GM12878 (cell line): ENCODE measurements at regions not wholly inside any gene's neighbourhood (a gene's known extent, or its start where the extent isn't known, plus 50 kb on each side); places are given as distances from the start of the nearest gene placed in this dataset.

Experiments
- ATAC-seq: fragments of 200-7000 bp; cut with Tn5 transposase; 3 replicates; pipeline ENCODE4 v1.9.1; 2020; ENCODE audit warnings: mild to moderate bottlenecking, moderate library complexity
- BruUV-seq: library from RNA; stranded (reverse); fragments of 400-500 nt; replicated peaks from 2 replicates; lab custom pipeline; 2021; lab: Mats Ljungman, UMichigan
- CTCF ChIA-PET: fragments of 300-600 bp; sonication (Branson Sonifier 250); formaldehyde crosslinking; extraction: SDS; loops from one replicate; lab custom pipeline; 2021; ENCODE audit warnings: inconsistent platforms; lab: Yijun Ruan, JAX
- POLR2A ChIA-PET: fragments of 350-600 bp; formaldehyde crosslinking; extraction: SDS; loops from one replicate; lab custom pipeline; 2021; ENCODE audit warnings: inconsistent platforms; lab: Charles Lee
- RAD21 ChIA-PET: fragments of 300-600 bp; sonication (Branson Sonifier 250); formaldehyde crosslinking; loops from one replicate; lab custom pipeline; 2023; ENCODE audit warnings: antibody characterized with exemption; ENCODE audit not compliant: unreplicated experiment; lab: Charles Lee
- SMC1A ChIA-PET: fragments of 300-600 bp; sonication (Branson Sonifier 250); formaldehyde crosslinking; loops from one replicate; lab custom pipeline; 2023; ENCODE audit not compliant: unreplicated experiment, uncharacterized antibody; lab: Charles Lee
- DNase-seq: peaks from one replicate; pipeline ENCODE4 v3.0.0-alpha.2; 2011; ENCODE audit warnings: low read depth, low spot score
- FAIRE-seq: peaks from 3 replicates; lab custom pipeline; 2011; peaks lifted over from hg19 to GRCh38; lab: Jason Lieb, UNC
- H2AFZ ChIP-seq: 2 replicates; pipeline ENCODE4 v1.6.0; 2011; ENCODE audit warnings: low read depth, low read length, control low read depth; ENCODE audit not compliant: control insufficient read depth
- H3K27ac ChIP-seq: 2 replicates; pipeline ENCODE4 v1.5.1; 2011; ENCODE audit warnings: control low read depth; ENCODE audit not compliant: control insufficient read depth, insufficient read depth
- H3K27me3 ChIP-seq, 2 experiments: replicated peaks in 1 of 2; 2 replicates each; pipeline versions ENCODE4 v1.6.0 to v1.6.1; 2011; ENCODE audit warnings: low read length in 1 of 2; ENCODE audit not compliant: control insufficient read depth in 2 of 2, insufficient read depth in 2 of 2
- H3K36me3 ChIP-seq, 2 experiments: 2 replicates each; pipeline ENCODE4 v1.5.1; 2011; ENCODE audit warnings: low read length in 1 of 2; ENCODE audit not compliant: control insufficient read depth in 2 of 2, insufficient read depth in 2 of 2
- H3K4me1 ChIP-seq: 2 replicates; pipeline ENCODE4 v1.6.1; 2011; ENCODE audit warnings: mild to moderate bottlenecking, low read length, moderate library complexity, mixed read lengths; ENCODE audit not compliant: control insufficient read depth, insufficient read depth
- H3K4me2 ChIP-seq: 2 replicates; pipeline ENCODE4 v1.6.0; 2011; ENCODE audit warnings: control low read depth; ENCODE audit not compliant: control insufficient read depth, insufficient read depth
- H3K4me3 ChIP-seq: fragments of 200-600 bp; sonication (generic); 2 replicates; pipeline ENCODE4 v1.5.1; 2016
- H3K79me2 ChIP-seq: 2 replicates; pipeline ENCODE4 v1.6.0; 2011; ENCODE audit warnings: low read length; ENCODE audit not compliant: control insufficient read depth, insufficient read depth
- H3K9ac ChIP-seq: 2 replicates; pipeline ENCODE4 v1.8.0; 2011; ENCODE audit warnings: low read length, control low read depth, mixed read lengths; ENCODE audit not compliant: control insufficient read depth, insufficient read depth
- H3K9me3 ChIP-seq: replicated peaks from 3 replicates; pipeline ENCODE4 v1.5.1; 2011; ENCODE audit warnings: mild to moderate bottlenecking, low read length; ENCODE audit not compliant: control insufficient read depth, insufficient read depth
- H4K20me1 ChIP-seq: 2 replicates; pipeline ENCODE4 v1.6.0; 2011; ENCODE audit not compliant: control insufficient read depth, insufficient read depth
- CBX3 ChIP-seq: fragments of 200-600 bp; sonication (generic); IDR thresholded peaks from 2 replicates; pipeline ENCODE4 v1.6.1; 2016; ENCODE audit warnings: low read depth, borderline replicate concordance
- EGR1 ChIP-seq, 2 experiments: IDR thresholded peaks; 1 replicate in 1 of 2; 2 replicates in 1 of 2; pipeline ENCODE4 v1.6.1; 2011 to 2012; ENCODE audit warnings: low read depth in 2 of 2, low read length in 2 of 2, borderline replicate concordance in 1 of 2, mild to moderate bottlenecking in 1 of 2, moderate library complexity in 1 of 2
- FOS ChIP-seq: IDR thresholded peaks from 3 replicates; pipeline ENCODE4 v1.6.1; 2011; ENCODE audit warnings: borderline replicate concordance; ENCODE audit not compliant: insufficient read length; ENCODE audit errors: extremely low read depth
- HCFC1 ChIP-seq: fragments of 150-350 bp; IDR thresholded peaks from 2 replicates; pipeline ENCODE4 v1.6.1; 2014; ENCODE audit warnings: low read length
- HDAC6 ChIP-seq: fragments of 200-600 bp; sonication (generic); IDR thresholded peaks from one replicate; pipeline ENCODE4 v1.8.0; 2017; ENCODE audit warnings: antibody characterized with exemption; ENCODE audit not compliant: unreplicated experiment
- MEF2A ChIP-seq: IDR thresholded peaks from 2 replicates; pipeline ENCODE4 v1.6.1; 2011; ENCODE audit warnings: low read depth, mild to moderate bottlenecking, low read length, moderate library complexity; ENCODE audit not compliant: insufficient read depth
- MXI1 ChIP-seq: fragments of 150-350 bp; IDR thresholded peaks from 2 replicates; pipeline ENCODE4 v1.6.1; 2011; ENCODE audit warnings: low read depth, mild to moderate bottlenecking, inconsistent platforms, low read length, improper control_type of control experiment
- RUNX3 ChIP-seq: IDR thresholded peaks from 2 replicates; pipeline ENCODE4 v1.6.1; 2012; ENCODE audit warnings: low read length, inconsistent platforms
- SIX5 ChIP-seq: IDR thresholded peaks from 2 replicates; pipeline ENCODE4 v1.6.1; 2011; ENCODE audit warnings: mild to moderate bottlenecking, low read depth, low read length, moderate library complexity; ENCODE audit not compliant: severe bottlenecking
- SREBF1 ChIP-seq: IDR thresholded peaks from 2 replicates; pipeline ENCODE4 v1.6.1; 2012; ENCODE audit warnings: mild to moderate bottlenecking, low read length
- TAF1 ChIP-seq: IDR thresholded peaks from 2 replicates; pipeline ENCODE4 v1.6.1; 2011; ENCODE audit warnings: mild to moderate bottlenecking, low read depth, low read length, borderline replicate concordance
- TBL1XR1 ChIP-seq: IDR thresholded peaks from 2 replicates; pipeline ENCODE4 v1.6.1; 2012; ENCODE audit warnings: low read depth, low read length, improper control_type of control experiment
- ZZZ3 ChIP-seq: IDR thresholded peaks from 2 replicates; pipeline ENCODE4 v1.6.1; 2011; ENCODE audit warnings: low read depth; ENCODE audit not compliant: control insufficient read depth, insufficient read length
- WGBS: methylation state at CpG from one replicate; pipeline ENCODE4 v1.1.6; 2016; ENCODE audit warnings: low lambda C conversion rate; ENCODE audit not compliant: insufficient replicate concordance, insufficient coverage; ENCODE audit errors: missing lambda C conversion rate; 5-methylcytosine and 5-hydroxymethylcytosine counted together
- in situ Hi-C: fragments of 300-500 bp; cut with MboI; formaldehyde crosslinking; loops from 9 replicates; pipeline ENCODE4 v1.14.3; 2018; ENCODE audit warnings: mixed read lengths
- intact Hi-C: fragments of 100-400 bp; cut with micrococcal nuclease; formaldehyde crosslinking; loops from one replicate; pipeline ENCODE4 v1.14.2; 2022; ENCODE audit not compliant: unreplicated experiment
- TF ChIP-seq, protein P1 (sequence below): fragments of 450-650 bp; IDR thresholded peaks from 2 replicates; pipeline ENCODE4 v1.6.1; 2017; ENCODE audit warnings: mild to moderate bottlenecking
- TF ChIP-seq, protein P2 (sequence below), 3 experiments: IDR thresholded peaks in 2 of 3; conservative IDR thresholded peaks in 1 of 3; 2 replicates each; pipeline ENCODE4 v1.5.1; 2011; ENCODE audit warnings: low read depth in 3 of 3, low read length in 3 of 3, mild to moderate bottlenecking in 3 of 3, control low read depth in 2 of 3, moderate library complexity in 2 of 3, inconsistent platforms in 1 of 3, mixed read lengths in 1 of 3; ENCODE audit not compliant: control insufficient read depth in 2 of 3, insufficient read depth in 1 of 3; ENCODE audit errors: extremely low read depth in 1 of 3
- TF ChIP-seq, protein P3 (sequence below): fragments of 450-650 bp; IDR thresholded peaks from 2 replicates; pipeline ENCODE4 v1.6.1; 2016; ENCODE audit warnings: mild to moderate bottlenecking

DNA sequence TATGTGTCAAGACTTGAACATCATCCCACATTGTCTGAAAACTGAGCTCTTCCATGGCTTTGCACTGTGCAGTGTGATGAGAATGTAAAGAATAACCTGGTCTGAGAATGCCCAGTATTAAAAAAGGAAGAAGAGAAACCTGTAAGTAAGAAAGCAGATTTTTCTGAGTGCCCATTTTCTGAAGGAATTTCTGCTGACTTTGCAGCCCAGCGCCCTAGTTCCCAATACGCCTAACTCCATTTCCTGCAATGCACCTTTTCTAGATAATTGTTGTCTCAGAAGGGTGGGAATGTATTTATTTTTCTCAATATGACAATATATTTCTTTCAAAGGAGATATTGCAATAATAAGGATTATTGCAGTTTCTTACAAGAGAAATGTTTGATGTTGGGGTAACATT is 231.5 kb downstream of the HAO1 start (continued):
- TF ChIP-seq HCFC1, result no peak

DNA sequence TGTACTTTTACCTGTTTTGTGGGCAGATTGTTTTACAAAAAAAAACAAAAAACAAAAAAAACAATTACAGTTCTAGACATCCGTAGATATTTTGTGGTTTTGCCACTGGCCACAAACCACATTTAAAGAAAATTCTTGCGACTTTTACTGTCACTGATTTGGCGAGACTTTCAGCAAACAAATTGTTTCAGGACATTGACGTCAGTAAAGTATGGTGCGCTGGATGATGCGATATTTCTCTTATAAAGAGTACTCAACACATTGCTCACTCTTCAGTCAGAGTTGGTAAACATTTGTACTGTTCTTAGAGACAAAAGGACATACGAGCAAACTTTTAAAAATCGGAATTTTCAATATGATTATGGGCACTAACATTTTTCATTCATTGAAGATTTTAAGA is 229.8 kb downstream of the HAO1 start:
- in situ Hi-C loops (no loop called here), intact Hi-C loops (no loop called here)
- DNase-seq (no peak), FAIRE-seq (no peak), ATAC-seq (no peak)
- Histone ChIP-seq H3K9me3 (no peaks in the 10 kb centered on the region), H3K4me2 (no peak overlapping the region), H4K20me1 (no peaks in the 10 kb centered on the region), H3K27ac (no peak overlapping the region), H3K4me1 (no peaks in the 10 kb centered on the region), H3K79me2 (no peaks in the 10 kb centered on the region), H3K27me3 (no peaks in the 10 kb centered on the region), H3K36me3 (no peaks in the 10 kb centered on the region), H2AFZ (no peak overlapping the region), H3K9ac (no peak overlapping the region), H3K4me3 (no peak overlapping the region)
- ChIA-PET RAD21 (no interaction called here), CTCF (no interaction called here), POLR2A (no interaction called here), SMC1A (no interaction called here)
- BruUV-seq, result no TSS peak
- WGBS, result 23% methylated on average over 8 of the region's 8 CpGs
- TF ChIP-seq HDAC6, result no peak
- no peak for TF ChIP-seq CBX3
- no peak for TF ChIP-seq RUNX3
- TF ChIP-seq, protein P1, sequence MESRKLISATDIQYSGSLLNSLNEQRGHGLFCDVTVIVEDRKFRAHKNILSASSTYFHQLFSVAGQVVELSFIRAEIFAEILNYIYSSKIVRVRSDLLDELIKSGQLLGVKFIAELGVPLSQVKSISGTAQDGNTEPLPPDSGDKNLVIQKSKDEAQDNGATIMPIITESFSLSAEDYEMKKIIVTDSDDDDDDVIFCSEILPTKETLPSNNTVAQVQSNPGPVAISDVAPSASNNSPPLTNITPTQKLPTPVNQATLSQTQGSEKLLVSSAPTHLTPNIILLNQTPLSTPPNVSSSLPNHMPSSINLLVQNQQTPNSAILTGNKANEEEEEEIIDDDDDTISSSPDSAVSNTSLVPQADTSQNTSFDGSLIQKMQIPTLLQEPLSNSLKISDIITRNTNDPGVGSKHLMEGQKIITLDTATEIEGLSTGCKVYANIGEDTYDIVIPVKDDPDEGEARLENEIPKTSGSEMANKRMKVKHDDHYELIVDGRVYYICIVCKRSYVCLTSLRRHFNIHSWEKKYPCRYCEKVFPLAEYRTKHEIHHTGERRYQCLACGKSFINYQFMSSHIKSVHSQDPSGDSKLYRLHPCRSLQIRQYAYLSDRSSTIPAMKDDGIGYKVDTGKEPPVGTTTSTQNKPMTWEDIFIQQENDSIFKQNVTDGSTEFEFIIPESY, result no peak
- TF ChIP-seq, protein P2, sequence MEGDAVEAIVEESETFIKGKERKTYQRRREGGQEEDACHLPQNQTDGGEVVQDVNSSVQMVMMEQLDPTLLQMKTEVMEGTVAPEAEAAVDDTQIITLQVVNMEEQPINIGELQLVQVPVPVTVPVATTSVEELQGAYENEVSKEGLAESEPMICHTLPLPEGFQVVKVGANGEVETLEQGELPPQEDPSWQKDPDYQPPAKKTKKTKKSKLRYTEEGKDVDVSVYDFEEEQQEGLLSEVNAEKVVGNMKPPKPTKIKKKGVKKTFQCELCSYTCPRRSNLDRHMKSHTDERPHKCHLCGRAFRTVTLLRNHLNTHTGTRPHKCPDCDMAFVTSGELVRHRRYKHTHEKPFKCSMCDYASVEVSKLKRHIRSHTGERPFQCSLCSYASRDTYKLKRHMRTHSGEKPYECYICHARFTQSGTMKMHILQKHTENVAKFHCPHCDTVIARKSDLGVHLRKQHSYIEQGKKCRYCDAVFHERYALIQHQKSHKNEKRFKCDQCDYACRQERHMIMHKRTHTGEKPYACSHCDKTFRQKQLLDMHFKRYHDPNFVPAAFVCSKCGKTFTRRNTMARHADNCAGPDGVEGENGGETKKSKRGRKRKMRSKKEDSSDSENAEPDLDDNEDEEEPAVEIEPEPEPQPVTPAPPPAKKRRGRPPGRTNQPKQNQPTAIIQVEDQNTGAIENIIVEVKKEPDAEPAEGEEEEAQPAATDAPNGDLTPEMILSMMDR (IDR thresholded peaks at IDR 0.05 in 2 of 3, conservative IDR thresholded peaks at IDR 0.05 in 1 of 3; ENCODE audit: control insufficient read depth in 2 of 3, extremely low read depth in 1 of 3, insufficient read depth in 1 of 3, low read depth in 3 of 3, low read length in 3 of 3), result no peak
- TF ChIP-seq SREBF1, result no peak
- TF ChIP-seq TBL1XR1, result no peak
- TF ChIP-seq MXI1, result no peak
- no peak for TF ChIP-seq ZZZ3
- TF ChIP-seq, protein P3, sequence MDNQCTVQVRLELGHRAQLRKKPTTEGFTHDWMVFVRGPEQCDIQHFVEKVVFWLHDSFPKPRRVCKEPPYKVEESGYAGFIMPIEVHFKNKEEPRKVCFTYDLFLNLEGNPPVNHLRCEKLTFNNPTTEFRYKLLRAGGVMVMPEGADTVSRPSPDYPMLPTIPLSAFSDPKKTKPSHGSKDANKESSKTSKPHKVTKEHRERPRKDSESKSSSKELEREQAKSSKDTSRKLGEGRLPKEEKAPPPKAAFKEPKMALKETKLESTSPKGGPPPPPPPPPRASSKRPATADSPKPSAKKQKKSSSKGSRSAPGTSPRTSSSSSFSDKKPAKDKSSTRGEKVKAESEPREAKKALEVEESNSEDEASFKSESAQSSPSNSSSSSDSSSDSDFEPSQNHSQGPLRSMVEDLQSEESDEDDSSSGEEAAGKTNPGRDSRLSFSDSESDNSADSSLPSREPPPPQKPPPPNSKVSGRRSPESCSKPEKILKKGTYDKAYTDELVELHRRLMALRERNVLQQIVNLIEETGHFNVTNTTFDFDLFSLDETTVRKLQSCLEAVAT, result no peak
- TF ChIP-seq FOS, result no peak
- no peak for TF ChIP-seq MEF2A
- TF ChIP-seq TAF1, result no peak
- no peak for TF ChIP-seq EGR1 (IDR thresholded peaks at IDR 0.05; ENCODE audit: borderline replicate concordance in 1 of 2, low read depth in 2 of 2, low read length in 2 of 2)
- TF ChIP-seq SIX5, result no peak
